GM19395 (cell line): ENCODE measurements at regions not wholly inside any gene's neighbourhood (a gene's known extent, or its start where the extent isn't known, plus 50 kb on each side); places are given as distances from the start of the nearest gene placed in this dataset.

ENCODE experiments used
- ATAC-seq: cut with Tn5 transposase; IDR thresholded peaks from one replicate; pipeline ENCODE4 v1.9.1; 2021; ENCODE audit warnings: mild to moderate bottlenecking, moderate library complexity; ENCODE audit not compliant: unreplicated experiment

GRCh38 chr18:60319129-60319528, 53.4 kb downstream of the MC4R start:
- no peak for ATAC-seq

- ATAC-seq, result no peak
Measured at GRCh38 chr18:60311676-60312360, 60.8 kb downstream of the MC4R start.

GRCh38 chr18:60295674-60296073, 76.9 kb downstream of the MC4R start:
- no peak for ATAC-seq

GRCh38 chr18:60292186-60292585, 80.4 kb downstream of the MC4R start:
- no peak for ATAC-seq

GRCh38 chr18:60279391-60279790, 93.2 kb downstream of the MC4R start:
- ATAC-seq, result no peak

- ATAC-seq, result no peak
Measured at GRCh38 chr18:60277855-60278480, 94.6 kb downstream of the MC4R start.

GRCh38 chr18:60267391-60268058, 105.0 kb downstream of the MC4R start:
- ATAC-seq, result no peak

GRCh38 chr18:60266558-60266957, 106.0 kb downstream of the MC4R start:
- no peak for ATAC-seq

GRCh38 chr18:60259052-60259681, 113.4 kb downstream of the MC4R start:
- peak; percentile 93 for ATAC-seq

GRCh38 chr18:60249388-60249787, 123.2 kb downstream of the MC4R start:
- ATAC-seq, result no peak

- ATAC-seq, result no peak
Measured at GRCh38 chr18:60248336-60249330, 123.9 kb downstream of the MC4R start.

GRCh38 chr18:60247103-60247502, 125.5 kb downstream of the MC4R start:
- peak; percentile 87 for ATAC-seq

- ATAC-seq, result peak; percentile 85
Measured at GRCh38 chr18:60246606-60247005, 126.0 kb downstream of the MC4R start.

GRCh38 chr18:60245096-60245495, 127.5 kb downstream of the MC4R start:
- no peak for ATAC-seq

GRCh38 chr18:60239024-60239710, 133.4 kb downstream of the MC4R start:
- peak; percentile 97 for ATAC-seq

- no peak for ATAC-seq
Measured at GRCh38 chr18:60235164-60235563, 137.4 kb downstream of the MC4R start.

GRCh38 chr18:60232541-60232940, 140.0 kb downstream of the MC4R start:
- peak; percentile 76 for ATAC-seq

- ATAC-seq, result no peak
Measured at GRCh38 chr18:60228609-60229595, 143.7 kb downstream of the MC4R start.

GRCh38 chr18:60215432-60215831, 157.1 kb downstream of the MC4R start:
- ATAC-seq, result no peak
